ENCODE measurements at regions not wholly inside any gene's neighbourhood (a gene's known extent, or its start where the extent isn't known, plus 50 kb on each side); places are given as distances from the start of the nearest gene placed in this dataset.

DNA sequence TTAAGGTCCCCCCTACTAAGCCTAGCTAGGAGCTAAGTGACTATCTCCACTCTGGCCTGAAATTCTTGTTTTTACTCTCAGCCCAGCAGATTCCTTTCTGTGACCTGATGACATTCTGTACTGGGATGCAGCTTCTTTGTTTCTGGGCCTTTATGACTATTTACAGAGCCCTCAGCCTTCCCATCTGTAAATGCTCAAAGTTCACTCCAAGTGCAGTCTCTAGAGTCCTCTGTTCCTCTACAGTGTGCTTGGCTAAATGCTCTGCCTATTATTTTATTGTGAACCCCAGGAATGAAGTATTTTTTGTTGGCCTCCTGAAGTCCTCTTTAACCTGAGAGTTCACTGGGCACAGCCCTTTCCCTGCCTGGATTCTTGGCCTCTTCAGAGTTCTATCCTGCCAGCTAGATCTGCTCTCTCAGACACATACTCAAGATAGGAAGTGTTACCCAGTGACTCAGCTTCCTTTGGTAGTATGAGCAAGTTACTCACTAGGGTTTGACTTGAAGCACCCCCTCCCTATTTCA lies 278.1 kb upstream of the P2RY1 start:
- DNase-seq (ENCODE audit: low spot score in 2 of 2, unreplicated experiment in 2 of 2): no peak
- Mint-ChIP-seq H3K4me3 (no peak overlapping the region), H3K4me1 (peaks cover 22% of the 10 kb centered on the region), H3K36me3 (no peaks in the 10 kb centered on the region), H3K27ac (peak overlapping the region; percentile 86), H3K27me3 (ENCODE audit: low read depth) (no peaks in the 10 kb centered on the region), H3K9me3 (peaks cover 4% of the 10 kb centered on the region)
- TF ChIP-seq, protein P1, sequence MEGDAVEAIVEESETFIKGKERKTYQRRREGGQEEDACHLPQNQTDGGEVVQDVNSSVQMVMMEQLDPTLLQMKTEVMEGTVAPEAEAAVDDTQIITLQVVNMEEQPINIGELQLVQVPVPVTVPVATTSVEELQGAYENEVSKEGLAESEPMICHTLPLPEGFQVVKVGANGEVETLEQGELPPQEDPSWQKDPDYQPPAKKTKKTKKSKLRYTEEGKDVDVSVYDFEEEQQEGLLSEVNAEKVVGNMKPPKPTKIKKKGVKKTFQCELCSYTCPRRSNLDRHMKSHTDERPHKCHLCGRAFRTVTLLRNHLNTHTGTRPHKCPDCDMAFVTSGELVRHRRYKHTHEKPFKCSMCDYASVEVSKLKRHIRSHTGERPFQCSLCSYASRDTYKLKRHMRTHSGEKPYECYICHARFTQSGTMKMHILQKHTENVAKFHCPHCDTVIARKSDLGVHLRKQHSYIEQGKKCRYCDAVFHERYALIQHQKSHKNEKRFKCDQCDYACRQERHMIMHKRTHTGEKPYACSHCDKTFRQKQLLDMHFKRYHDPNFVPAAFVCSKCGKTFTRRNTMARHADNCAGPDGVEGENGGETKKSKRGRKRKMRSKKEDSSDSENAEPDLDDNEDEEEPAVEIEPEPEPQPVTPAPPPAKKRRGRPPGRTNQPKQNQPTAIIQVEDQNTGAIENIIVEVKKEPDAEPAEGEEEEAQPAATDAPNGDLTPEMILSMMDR (IDR thresholded peaks at IDR 0.05; ENCODE audit: unreplicated experiment): no peak

DNA sequence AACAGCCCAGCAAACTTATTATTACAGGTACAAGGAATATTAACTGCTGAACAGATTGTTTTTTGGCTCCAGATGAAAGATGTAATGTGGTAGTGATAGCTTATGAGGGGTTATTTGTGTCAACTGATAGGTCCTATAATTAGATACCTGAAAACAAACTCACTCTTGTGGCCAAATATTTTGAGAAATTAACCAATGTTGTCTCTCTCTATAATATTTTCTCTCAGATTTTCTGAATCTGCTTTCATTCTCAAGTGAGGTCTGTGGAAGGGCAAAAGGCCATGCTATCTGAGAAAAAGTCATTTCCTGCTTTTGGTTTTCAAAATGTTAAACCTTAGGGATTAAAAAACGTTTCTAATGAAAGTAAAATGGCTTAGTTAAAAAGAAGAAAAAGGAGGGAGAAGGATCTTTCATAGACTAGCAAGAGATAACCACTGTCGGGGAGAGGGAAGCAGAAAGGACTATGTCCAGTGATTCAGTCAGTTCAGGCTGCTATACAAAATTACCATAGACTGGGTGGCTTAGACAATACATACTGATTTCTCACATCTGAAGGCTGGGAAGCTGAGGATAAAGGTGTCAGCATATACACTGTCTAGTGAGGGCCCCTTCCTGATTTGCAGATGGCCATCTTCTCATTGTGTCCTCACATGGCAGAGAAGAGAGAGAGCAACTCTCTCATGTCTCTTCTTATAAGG lies 277.5 kb upstream of the P2RY1 start:
- Mint-ChIP-seq H3K4me3 (no peak overlapping the region), H3K4me1 (peaks cover 22% of the 10 kb centered on the region), H3K27ac (peak overlapping the region; percentile 86), H3K9me3 (peaks cover 4% of the 10 kb centered on the region), H3K36me3 (no peaks in the 10 kb centered on the region), H3K27me3 (ENCODE audit: low read depth) (no peaks in the 10 kb centered on the region)
- TF ChIP-seq, protein P1 (IDR thresholded peaks at IDR 0.05; ENCODE audit: unreplicated experiment): no peak
- no peak for DNase-seq (ENCODE audit: low spot score in 2 of 2, unreplicated experiment in 2 of 2)

DNA sequence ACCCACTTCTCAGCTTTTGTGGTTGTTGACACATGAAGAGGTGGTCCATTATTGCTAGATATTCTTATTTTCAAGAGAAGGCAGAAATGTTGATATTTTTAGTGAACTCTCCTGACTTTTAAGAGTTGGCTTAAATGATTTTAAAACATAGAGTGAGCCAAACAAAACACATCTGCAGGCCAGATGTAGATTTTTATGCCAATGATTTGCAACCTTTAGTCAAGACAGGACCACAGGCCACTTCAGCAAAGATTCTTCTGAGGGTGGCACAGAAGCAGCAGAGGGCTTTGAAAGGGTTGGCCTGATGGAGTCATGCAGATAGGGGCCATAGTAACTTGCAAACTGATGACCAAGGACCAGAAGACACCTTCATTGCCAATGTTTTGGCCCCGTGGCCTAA lies 276.5 kb upstream of the P2RY1 start:
- no peaks in the 10 kb centered on the region for H3K27me3 Mint-ChIP-seq (ENCODE audit: low read depth)
- no peaks in the 10 kb centered on the region for H3K36me3 Mint-ChIP-seq
- H3K4me1 Mint-ChIP-seq: peaks cover 22% of the 10 kb centered on the region
- no peak for DNase-seq (ENCODE audit: low spot score in 2 of 2, unreplicated experiment in 2 of 2)
- TF ChIP-seq, protein P1 (IDR thresholded peaks at IDR 0.05; ENCODE audit: unreplicated experiment): no peak
- no peak overlapping the region for H3K4me3 Mint-ChIP-seq
- H3K9me3 Mint-ChIP-seq: peaks cover 4% of the 10 kb centered on the region
- peak overlapping the region; percentile 86 for H3K27ac Mint-ChIP-seq

DNA sequence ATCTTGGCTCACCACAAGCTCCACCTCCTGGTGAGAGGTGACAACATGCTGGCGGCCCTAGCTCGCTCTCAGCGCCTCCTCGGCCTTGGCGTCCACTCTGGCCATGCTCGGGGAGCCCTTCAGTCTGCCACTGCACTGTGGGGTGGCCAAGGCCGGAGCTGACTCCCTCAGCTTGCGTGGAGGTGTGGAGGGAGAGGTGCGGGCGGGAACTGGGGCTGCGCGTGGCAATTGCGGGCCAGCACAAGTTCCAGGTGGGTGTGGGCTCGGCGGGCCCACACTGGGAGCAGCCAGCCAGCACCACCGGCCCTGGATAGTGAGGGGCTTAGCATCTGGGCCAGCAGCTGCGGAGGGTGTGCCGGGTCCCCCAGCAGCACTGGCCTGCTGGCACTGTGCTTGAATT lies 275.7 kb upstream of the P2RY1 start:
- TF ChIP-seq, protein P1 (IDR thresholded peaks at IDR 0.05; ENCODE audit: unreplicated experiment): no peak
- H3K4me1 Mint-ChIP-seq: peaks cover 22% of the 10 kb centered on the region
- no peak overlapping the region for H3K27ac Mint-ChIP-seq

DNA sequence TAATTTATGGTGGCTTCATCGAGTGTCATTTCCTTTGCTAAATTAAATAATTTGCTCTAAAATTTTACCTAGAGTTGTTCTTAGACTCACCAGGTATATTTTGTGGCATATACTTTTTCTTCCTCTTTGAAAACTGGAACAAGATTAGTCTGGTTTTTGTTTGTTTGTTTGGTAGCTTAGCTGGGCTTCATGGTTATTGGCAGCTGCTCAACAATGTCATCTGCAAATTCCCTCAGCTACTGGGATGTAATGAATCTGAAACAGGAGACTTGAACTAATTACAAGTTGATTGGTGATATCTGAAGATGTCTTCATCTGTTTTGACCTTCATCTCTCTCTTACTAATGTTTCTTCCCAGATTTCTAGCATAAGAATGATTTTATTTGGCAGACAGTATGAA lies 270.5 kb upstream of the P2RY1 start:
- no peaks in the 10 kb centered on the region for H3K27me3 Mint-ChIP-seq (ENCODE audit: low read depth)
- no peaks in the 10 kb centered on the region for H3K36me3 Mint-ChIP-seq
- no peak overlapping the region for H3K4me3 Mint-ChIP-seq
- no peaks in the 10 kb centered on the region for H3K4me1 Mint-ChIP-seq
- H3K27ac Mint-ChIP-seq: no peak overlapping the region
- TF ChIP-seq, protein P1 (IDR thresholded peaks at IDR 0.05; ENCODE audit: unreplicated experiment): no peak
- H3K9me3 Mint-ChIP-seq: peaks cover 4% of the 10 kb centered on the region
- DNase-seq (ENCODE audit: low spot score in 2 of 2, unreplicated experiment in 2 of 2): no peak

More for the DNA sequence above, 275.7 kb upstream of the P2RY1 start:
- Mint-ChIP-seq H3K36me3 (no peaks in the 10 kb centered on the region), H3K4me3 (no peak overlapping the region), H3K9me3 (peaks cover 4% of the 10 kb centered on the region), H3K27me3 (ENCODE audit: low read depth) (no peaks in the 10 kb centered on the region)
- DNase-seq (ENCODE audit: low spot score in 2 of 2, unreplicated experiment in 2 of 2): no peak

Data from mesothelial cell of epicardium (in vitro differentiated cells).